NCI-H128 (cell line): ENCODE measurements at regions not wholly inside any gene's neighbourhood (a gene's known extent, or its start where the extent isn't known, plus 50 kb on each side); places are given as distances from the start of the nearest gene placed in this dataset.

Experiments used
- DNase-seq: peaks from one replicate; lab custom pipeline; 2025; ENCODE audit not compliant: unreplicated experiment; lab: John Stamatoyannopoulos, UW

- no peak for DNase-seq
Measured at GRCh38 chr3:7897655-7898054, 604.0 kb upstream of the LMCD1 start.

DNA sequence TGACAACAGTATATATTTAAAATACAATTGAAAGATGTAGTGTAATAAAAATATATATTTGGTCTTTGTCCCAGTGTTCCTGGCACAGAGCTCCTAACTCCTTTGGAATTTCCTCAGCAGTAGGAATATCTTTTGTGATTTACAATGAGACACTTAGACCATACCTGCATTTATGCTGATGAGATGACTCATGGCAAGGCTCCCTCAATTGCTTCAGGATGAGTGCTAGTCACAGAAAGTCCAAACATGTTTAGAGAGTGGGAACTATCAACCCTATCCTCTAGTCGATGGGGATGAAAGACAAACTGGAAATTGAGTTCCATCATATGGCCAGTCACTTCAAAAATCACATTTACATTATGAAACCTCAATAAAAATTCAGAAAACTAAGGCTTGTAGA lies 588.3 kb upstream of the LMCD1 start:
- DNase-seq, result no peak

DNA sequence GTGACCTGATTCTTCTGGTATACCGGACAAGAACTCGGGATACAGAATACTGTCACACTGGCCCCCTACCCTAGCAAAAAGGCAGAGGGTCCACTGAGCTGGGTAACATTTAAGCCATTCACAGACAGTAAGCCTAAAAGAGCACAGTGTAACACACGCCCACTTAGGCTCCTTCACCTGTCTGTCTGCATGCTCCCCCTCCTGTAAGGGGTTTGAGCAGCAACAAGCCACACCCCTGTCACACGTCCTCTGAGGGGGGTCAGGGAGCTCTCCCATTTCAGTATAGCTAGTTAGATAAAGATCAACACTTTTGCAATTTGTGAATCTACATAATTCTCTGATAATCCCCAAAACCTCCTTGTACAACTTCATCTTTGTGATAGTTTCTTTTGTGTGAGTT lies 586.3 kb upstream of the LMCD1 start:
- DNase-seq, result no peak

- no peak for DNase-seq
Measured at GRCh38 chr3:7917443-7918151, 584.0 kb upstream of the LMCD1 start.

DNA sequence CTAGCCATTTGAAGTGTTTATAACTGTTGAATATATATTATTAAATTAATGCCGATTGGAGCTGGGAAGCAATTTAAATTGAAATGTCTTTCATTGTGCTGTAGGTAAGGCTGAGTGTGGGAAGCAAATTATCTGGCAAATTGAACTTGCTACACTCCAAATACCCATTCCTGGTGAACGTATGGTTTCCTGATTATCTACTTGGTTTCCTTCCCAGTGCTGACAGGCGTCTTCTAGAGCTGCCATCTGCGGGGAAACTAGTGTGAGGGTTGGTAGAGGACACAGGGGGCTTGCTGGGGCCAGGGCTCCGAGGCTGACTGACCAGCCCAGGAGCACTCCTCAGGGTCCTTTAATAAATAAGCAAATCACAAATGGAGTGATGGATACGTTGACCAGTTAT lies 581.4 kb upstream of the LMCD1 start:
- DNase-seq, result no peak

DNA sequence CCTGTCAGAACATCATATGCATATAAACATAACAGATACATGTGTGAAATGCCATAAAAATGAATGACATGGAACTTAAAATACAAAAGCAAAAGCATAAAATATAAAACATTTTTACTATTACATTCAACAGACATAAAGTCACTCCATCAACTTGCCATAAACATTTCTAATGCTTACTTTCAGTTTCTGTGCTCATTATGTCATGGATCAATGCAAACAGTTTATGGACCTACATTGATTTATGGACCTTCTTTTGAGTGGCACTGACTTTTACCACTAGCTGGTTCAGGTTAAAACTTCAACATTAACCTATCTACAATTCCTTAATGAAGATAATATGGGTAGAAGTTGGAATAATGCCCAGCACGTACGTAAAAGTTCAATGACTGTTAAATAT lies 577.4 kb upstream of the LMCD1 start:
- no peak for DNase-seq

DNA sequence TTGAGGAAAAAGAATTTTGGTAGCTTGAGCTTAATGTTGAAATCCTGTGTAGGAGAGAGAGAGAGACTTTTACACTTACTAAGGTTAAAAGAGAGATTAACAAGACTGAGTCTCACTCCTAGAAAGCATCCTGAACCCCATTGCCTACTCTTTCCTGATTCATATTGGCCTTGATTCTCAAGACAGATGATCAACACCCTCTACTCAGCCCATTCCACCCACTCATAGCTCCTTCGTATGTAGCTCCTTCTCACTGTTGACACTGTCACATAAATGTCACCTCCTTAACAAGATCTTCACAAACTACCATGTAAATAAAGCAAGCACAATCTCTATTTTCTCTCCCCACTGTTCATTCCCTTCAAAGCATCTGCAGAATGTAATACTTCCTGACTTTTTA lies 574.6 kb upstream of the LMCD1 start:
- DNase-seq, result no peak

GRCh38 chr3:7927864-7928263 lies 573.8 kb upstream of the LMCD1 start:
- DNase-seq, result no peak

- DNase-seq, result no peak
Measured at GRCh38 chr3:7929319-7929889, 572.2 kb upstream of the LMCD1 start.

DNA sequence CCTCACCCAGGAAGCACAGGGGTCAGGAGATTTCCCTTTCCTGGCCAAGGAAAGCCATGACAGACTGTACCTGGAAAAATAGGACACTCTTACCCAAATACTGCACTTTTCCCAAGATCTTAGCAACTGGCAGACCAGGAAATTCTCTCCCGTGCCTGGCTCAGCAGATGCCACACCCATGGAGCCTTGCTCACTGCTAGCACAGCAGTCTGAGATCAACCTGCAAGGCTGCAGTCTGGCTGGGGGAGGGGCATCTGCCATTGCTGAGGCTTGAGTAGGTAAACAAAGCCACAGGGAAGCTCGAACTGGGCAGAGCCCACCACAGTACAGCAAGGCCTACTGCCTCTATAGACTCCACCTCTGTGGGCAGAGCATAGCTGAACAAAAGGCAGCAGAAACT lies 567.3 kb upstream of the LMCD1 start:
- no peak for DNase-seq

DNA sequence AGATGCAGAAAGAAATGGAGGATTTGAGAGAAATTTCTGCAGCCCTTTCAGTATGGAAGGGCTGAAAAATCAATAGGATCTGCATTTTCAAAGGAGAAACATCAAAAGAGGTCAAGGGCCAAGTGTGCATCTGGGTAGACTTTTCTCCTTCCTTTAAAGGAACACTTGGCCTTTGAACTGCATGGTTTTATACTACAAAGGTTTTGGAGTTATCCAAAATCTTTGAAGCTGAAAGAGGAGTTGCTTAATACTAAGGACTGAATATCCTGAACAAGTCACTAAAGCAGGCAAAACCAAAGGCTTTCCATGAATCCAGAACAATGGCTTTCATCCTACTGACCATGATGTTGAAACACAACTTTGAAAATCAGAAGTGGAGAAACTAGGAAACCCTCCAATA lies 553.7 kb upstream of the LMCD1 start:
- DNase-seq, result no peak

DNA sequence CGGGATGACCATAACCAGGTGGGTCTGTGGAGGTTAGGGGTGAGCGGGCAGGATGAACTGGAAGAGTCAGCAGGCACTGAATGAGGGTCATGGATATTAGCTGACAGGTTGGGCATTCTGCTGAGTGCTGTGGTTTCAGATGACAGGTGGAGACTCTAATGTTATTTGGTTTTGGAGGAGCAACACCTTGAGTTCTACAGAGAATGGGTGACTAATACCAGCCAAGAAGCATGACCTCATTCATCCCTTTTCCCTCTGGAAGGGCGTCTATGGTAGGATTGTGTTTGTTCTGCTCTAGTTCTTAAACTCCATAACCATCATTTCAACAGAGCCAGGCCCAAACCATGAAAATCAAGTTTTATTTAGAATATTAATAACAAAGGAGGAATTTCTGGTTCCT lies 550.7 kb upstream of the LMCD1 start:
- DNase-seq, result no peak

DNA sequence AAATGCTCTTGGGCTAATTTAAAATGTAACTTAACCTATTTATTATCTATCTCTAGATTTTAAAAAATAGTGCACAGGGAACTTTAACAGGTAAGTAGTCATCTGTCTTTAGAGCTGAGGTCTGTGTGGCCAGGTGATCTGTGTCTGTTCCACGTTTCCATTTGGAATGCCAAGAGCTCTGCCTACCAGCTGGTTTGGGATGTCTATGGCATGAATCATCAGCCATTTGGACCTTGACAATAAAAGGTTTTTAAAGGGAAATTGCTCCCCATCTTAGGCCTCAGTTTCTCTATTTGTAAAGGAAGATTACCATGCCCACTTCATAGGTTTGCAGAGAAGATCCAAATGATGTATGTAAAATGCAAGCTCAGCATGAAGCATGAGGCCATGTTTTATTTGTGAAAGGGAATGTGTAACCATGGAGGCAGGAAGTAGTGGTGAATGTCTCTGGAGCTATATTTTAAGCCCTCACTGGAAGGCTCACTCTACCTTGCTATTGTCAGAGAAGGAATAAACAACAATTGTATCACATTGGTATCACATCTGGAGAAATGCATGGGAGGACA lies 548.1 kb upstream of the LMCD1 start:
- no peak for DNase-seq

- DNase-seq, result no peak
Measured at GRCh38 chr3:7957024-7957423, 544.6 kb upstream of the LMCD1 start.

DNA sequence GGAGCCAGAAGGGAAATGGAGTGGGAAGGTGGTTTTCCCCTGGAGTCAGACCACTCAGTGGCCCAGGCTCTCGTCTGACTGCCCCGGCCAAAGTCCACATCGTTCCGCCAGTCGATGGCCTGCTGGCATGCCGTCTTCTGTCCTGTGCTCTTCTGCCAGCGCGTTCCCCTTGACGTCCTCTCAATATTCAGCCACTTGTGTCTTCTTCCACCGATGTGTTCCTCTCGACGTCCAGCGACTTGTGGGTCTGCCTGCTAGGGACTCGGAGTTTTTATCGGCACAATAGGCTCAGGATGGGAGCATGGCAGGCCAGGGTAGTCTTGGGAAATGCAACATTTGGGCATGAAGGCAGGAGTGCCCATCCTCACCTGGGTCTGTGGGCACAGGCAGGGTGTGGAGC lies 542.5 kb upstream of the LMCD1 start:
- no peak for DNase-seq

- no peak for DNase-seq
Measured at GRCh38 chr3:7960601-7961000, 541.0 kb upstream of the LMCD1 start.

DNA sequence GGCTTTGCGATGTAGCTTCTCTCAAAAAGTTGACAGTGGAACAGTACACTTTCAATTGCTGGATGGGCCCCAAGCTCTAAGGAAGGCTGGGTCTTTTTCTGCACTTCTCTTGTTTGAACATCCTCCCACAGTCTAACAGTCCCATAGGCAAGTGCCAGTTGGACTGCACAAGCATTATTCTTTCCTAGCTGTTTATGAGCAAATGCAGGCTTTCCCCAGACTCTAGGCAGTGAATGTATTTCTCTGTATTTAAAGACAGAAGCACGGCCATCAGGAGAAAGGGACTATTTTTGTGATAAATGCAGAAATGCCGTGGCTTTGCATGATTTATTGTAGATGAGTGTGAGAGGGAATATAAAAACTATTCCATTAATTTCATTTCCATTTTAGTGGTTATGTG lies 539.3 kb upstream of the LMCD1 start:
- DNase-seq, result no peak

GRCh38 chr3:7964899-7965298 lies 536.7 kb upstream of the LMCD1 start:
- no peak for DNase-seq

- no peak for DNase-seq
Measured at GRCh38 chr3:7973006-7973405, 528.6 kb upstream of the LMCD1 start.

- DNase-seq, result no peak
Measured at GRCh38 chr3:7977245-7978086, 524.2 kb upstream of the LMCD1 start.

GRCh38 chr3:7978087-7978422 lies 523.6 kb upstream of the LMCD1 start:
- DNase-seq, result no peak

DNA sequence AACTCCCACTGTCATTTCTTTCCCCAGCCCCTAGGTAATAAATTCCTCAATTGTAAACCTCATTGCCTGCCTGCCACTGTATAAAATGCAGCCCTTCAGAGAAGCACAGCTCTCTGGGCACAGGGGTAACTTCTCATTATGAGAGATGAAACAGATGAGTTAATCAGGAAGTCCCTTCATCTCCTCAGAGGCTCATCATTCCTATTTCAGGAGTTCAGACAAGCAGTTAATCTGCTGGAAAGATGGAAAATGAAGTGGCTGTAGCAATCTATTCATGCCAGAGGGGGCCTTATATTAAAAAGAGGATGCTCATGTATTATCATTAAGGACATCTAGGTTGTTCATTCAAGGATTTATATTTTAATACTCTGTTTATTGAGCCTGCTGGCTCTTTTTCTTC lies 519.5 kb upstream of the LMCD1 start:
- DNase-seq, result no peak
